WTC11 (cell line): ENCODE measurements at regions not wholly inside any gene's neighbourhood (a gene's known extent, or its start where the extent isn't known, plus 50 kb on each side); places are given as distances from the start of the nearest gene placed in this dataset.

Experiments
- CREM ChIP-seq: sonication (generic); formaldehyde crosslinking; IDR thresholded peaks from 2 replicates; pipeline ENCODE4 v1.8.1; 2022; ENCODE audit warnings: mild to moderate bottlenecking, missing genetic modification reagents, moderate library complexity
- CTCF ChIP-seq: fragments of 200-600 bp; IDR thresholded peaks from 2 replicates; pipeline ENCODE4 v1.8.0; 2022; ENCODE audit warnings: antibody characterized with exemption
- FOXK1 ChIP-seq: sonication (generic); formaldehyde crosslinking; IDR thresholded peaks from 2 replicates; pipeline ENCODE4 v1.8.0; 2022; ENCODE audit warnings: mild to moderate bottlenecking, moderate library complexity, missing genetic modification reagents
- JUN ChIP-seq: sonication (generic); formaldehyde crosslinking; IDR thresholded peaks from 2 replicates; pipeline ENCODE4 v1.8.0; 2023; ENCODE audit warnings: mild to moderate bottlenecking, missing genetic modification reagents
- SP1 ChIP-seq: sonication (generic); formaldehyde crosslinking; conservative IDR thresholded peaks from 2 replicates; pipeline ENCODE4 v1.8.1; 2022; ENCODE audit warnings: missing genetic modification reagents
- TEAD4 ChIP-seq: sonication (generic); formaldehyde crosslinking; IDR thresholded peaks from 2 replicates; pipeline ENCODE4 v1.8.0; 2022; ENCODE audit warnings: mild to moderate bottlenecking, missing genetic modification reagents
- TF ChIP-seq, protein P1 (sequence below): sonication (generic); formaldehyde crosslinking; IDR thresholded peaks from 2 replicates; pipeline ENCODE4 v1.8.0; 2022; ENCODE audit warnings: mild to moderate bottlenecking, missing genetic modification reagents

DNA sequence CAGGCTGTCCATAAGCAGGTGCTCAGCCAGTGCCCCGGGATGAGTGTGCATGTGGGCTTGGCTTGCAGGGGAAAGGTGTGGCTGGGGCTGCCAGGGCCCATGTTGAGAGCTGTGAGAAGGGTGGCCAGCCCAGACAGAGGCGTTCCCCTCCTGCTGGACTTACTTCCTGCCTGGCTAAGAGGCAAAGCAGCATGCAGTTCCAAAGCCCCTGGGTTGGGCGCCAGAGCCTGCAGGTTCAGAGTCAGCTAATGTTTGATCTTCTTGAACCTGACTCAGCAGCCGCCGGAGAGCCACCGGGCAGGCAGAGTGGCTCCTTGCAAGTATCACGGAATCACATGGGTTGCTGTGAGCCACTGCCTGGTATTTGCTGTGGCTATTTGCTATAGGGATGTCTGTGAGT lies 168.4 kb upstream of the MAP1B start:
- TF ChIP-seq SP1 (CRISPR knock-in tag) (no peak), CTCF (no peak), FOXK1 (CRISPR knock-in tag) (no peak), TEAD4 (CRISPR knock-in tag) (no peak), CREM (CRISPR knock-in tag) (no peak), JUN (CRISPR knock-in tag) (no peak)
- TF ChIP-seq, protein P1, sequence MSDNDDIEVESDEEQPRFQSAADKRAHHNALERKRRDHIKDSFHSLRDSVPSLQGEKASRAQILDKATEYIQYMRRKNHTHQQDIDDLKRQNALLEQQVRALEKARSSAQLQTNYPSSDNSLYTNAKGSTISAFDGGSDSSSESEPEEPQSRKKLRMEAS (CRISPR knock-in tag): no peak
